ENCODE measurements at regions not wholly inside any gene's neighbourhood (a gene's known extent, or its start where the extent isn't known, plus 50 kb on each side); places are given as distances from the start of the nearest gene placed in this dataset.
"Not testable (repeated sequence)": the region's sequence is repeated elsewhere in the genome, so short reads cannot be mapped to it uniquely, and the experiment has no call there.

GRCh38 chr3:88410259-88410658, 260.5 kb downstream of the C3orf38 start:
- FAIRE-seq, result no peak

GRCh38 chr3:88412346-88412745, 262.6 kb downstream of the C3orf38 start:
- no peak for FAIRE-seq

- FAIRE-seq, result no peak
Observed at GRCh38 chr3:88416436-88416835, 266.7 kb downstream of the C3orf38 start.

GRCh38 chr3:88418219-88418618, 268.5 kb downstream of the C3orf38 start:
- no peak for FAIRE-seq

- FAIRE-seq, result no peak
Observed at GRCh38 chr3:88433568-88433967, 283.8 kb downstream of the C3orf38 start.

GRCh38 chr3:88434001-88434400, 284.2 kb downstream of the C3orf38 start:
- FAIRE-seq, result no peak

GRCh38 chr3:88440701-88441100, 290.9 kb downstream of the C3orf38 start:
- FAIRE-seq, result no peak

GRCh38 chr3:88443066-88443465, 293.3 kb downstream of the C3orf38 start:
- peak; percentile 83 for FAIRE-seq

- FAIRE-seq, result peak; percentile 71
Observed at GRCh38 chr3:88444251-88444650, 294.5 kb downstream of the C3orf38 start.

GRCh38 chr3:88452228-88452627, 302.5 kb downstream of the C3orf38 start:
- FAIRE-seq, result no peak

GRCh38 chr3:88460369-88460768, 310.6 kb downstream of the C3orf38 start:
- no peak for FAIRE-seq

- FAIRE-seq, result no peak
Observed at GRCh38 chr3:88462230-88462629, 312.5 kb downstream of the C3orf38 start.

GRCh38 chr3:88467191-88467590, 317.4 kb downstream of the C3orf38 start:
- no peak for FAIRE-seq

- FAIRE-seq, result no peak
Observed at GRCh38 chr3:88469216-88469615, 319.5 kb downstream of the C3orf38 start.

GRCh38 chr3:88478460-88478859, 328.7 kb downstream of the C3orf38 start:
- FAIRE-seq, result no peak

- no peak for FAIRE-seq
Observed at GRCh38 chr3:88480822-88481221, 331.1 kb downstream of the C3orf38 start.

- no peak for FAIRE-seq
Observed at GRCh38 chr3:88485001-88485400, 335.2 kb downstream of the C3orf38 start.

- not testable (repeated sequence) for FAIRE-seq
Observed at GRCh38 chr3:88508818-88509217, 359.1 kb downstream of the C3orf38 start.

- FAIRE-seq, result no peak
Observed at GRCh38 chr3:88509582-88509981, 359.8 kb downstream of the C3orf38 start.

GRCh38 chr3:88528494-88528893, 378.7 kb downstream of the C3orf38 start:
- FAIRE-seq, result no peak

- FAIRE-seq, result no peak
Observed at GRCh38 chr3:88534534-88534933, 384.8 kb downstream of the C3orf38 start.

GRCh38 chr3:88535563-88535962, 385.8 kb downstream of the C3orf38 start:
- no peak for FAIRE-seq

- FAIRE-seq, result no peak
Observed at GRCh38 chr3:88542916-88543315, 393.2 kb downstream of the C3orf38 start.

- no peak for FAIRE-seq
Observed at GRCh38 chr3:88572450-88572849, 422.7 kb downstream of the C3orf38 start.

GRCh38 chr3:88573472-88573871, 423.7 kb downstream of the C3orf38 start:
- no peak for FAIRE-seq

- FAIRE-seq, result no peak
Observed at GRCh38 chr3:88574146-88574545, 424.4 kb downstream of the C3orf38 start.

Measured in endometrium (tissue), 2 donors.